H9 (cell line): ENCODE measurements at regions not wholly inside any gene's neighbourhood (a gene's known extent, or its start where the extent isn't known, plus 50 kb on each side); places are given as distances from the start of the nearest gene placed in this dataset.
A peak's percentile ranks its signal among the peaks of the same experiment; 100 is the strongest.

Experiments
- DNase-seq: peaks from one replicate; pipeline ENCODE4 v3.0.0-alpha.2; 2017
- H2AFZ ChIP-seq: one replicate; pipeline ENCODE4 v1.6.1; 2013; ENCODE audit warnings: mild to moderate bottlenecking, low read length, control low read depth, moderate library complexity
- H2AK5ac ChIP-seq: 2 replicates; pipeline ENCODE4 v1.6.1; 2013; ENCODE audit warnings: low read length, control low read depth, mixed read lengths; ENCODE audit not compliant: insufficient read length
- H2BK120ac ChIP-seq: one replicate; pipeline ENCODE4 v1.6.1; 2013; ENCODE audit warnings: low read depth, mild to moderate bottlenecking, low read length, control low read depth, inconsistent platforms; ENCODE audit not compliant: poor library complexity, severe bottlenecking
- H2BK12ac ChIP-seq: 2 replicates; pipeline ENCODE4 v1.6.1; 2013; ENCODE audit warnings: low read length, control low read depth, mixed read lengths, low read depth; ENCODE audit not compliant: insufficient read length
- H2BK15ac ChIP-seq: 2 replicates; pipeline ENCODE4 v1.6.1; 2013; ENCODE audit warnings: low read depth, low read length, control low read depth
- H2BK20ac ChIP-seq: one replicate; pipeline ENCODE4 v1.6.1; 2013; ENCODE audit warnings: low read depth, mild to moderate bottlenecking, low read length, control low read depth, inconsistent platforms; ENCODE audit not compliant: poor library complexity, severe bottlenecking
- H2BK5ac ChIP-seq: 2 replicates; pipeline ENCODE4 v1.6.1; 2013; ENCODE audit warnings: low read length, control low read depth, mixed read lengths; ENCODE audit not compliant: insufficient read length
- H3K14ac ChIP-seq: 2 replicates; pipeline ENCODE4 v1.6.1; 2013; ENCODE audit warnings: low read length, control low read depth; ENCODE audit not compliant: insufficient read depth
- H3K18ac ChIP-seq: 2 replicates; pipeline ENCODE4 v1.6.1; 2013; ENCODE audit warnings: low read depth, mild to moderate bottlenecking, mixed read lengths, low read length, control low read depth; ENCODE audit not compliant: insufficient read length
- H3K23ac ChIP-seq: 2 replicates; pipeline ENCODE4 v1.6.1; 2013; ENCODE audit warnings: low read length, control low read depth, mixed read lengths, low read depth; ENCODE audit not compliant: insufficient read length
- H3K23me2 ChIP-seq: 2 replicates; pipeline ENCODE4 v1.6.1; 2013; ENCODE audit warnings: low read depth, mild to moderate bottlenecking, mixed read lengths, low read length, control low read depth; ENCODE audit not compliant: insufficient read length, poor library complexity, severe bottlenecking
- H3K27ac ChIP-seq: 2 replicates; pipeline ENCODE4 v1.5.1; 2013; ENCODE audit warnings: low read length, control low read depth, mixed read lengths, low read depth; ENCODE audit not compliant: insufficient read length
- H3K27me3 ChIP-seq: 2 replicates; pipeline ENCODE4 v1.6.1; 2013; ENCODE audit warnings: low read length, control low read depth, inconsistent platforms; ENCODE audit not compliant: insufficient read depth
- H3K4ac ChIP-seq: 2 replicates; pipeline ENCODE4 v1.6.1; 2013; ENCODE audit warnings: low read depth, mild to moderate bottlenecking, control low read depth, inconsistent platforms, low read length, moderate library complexity
- H3K4me1 ChIP-seq: 2 replicates; pipeline ENCODE4 v1.6.1; 2013; ENCODE audit warnings: low read length, control low read depth, inconsistent platforms; ENCODE audit not compliant: insufficient read depth
- H3K4me2 ChIP-seq: 2 replicates; pipeline ENCODE4 v1.6.1; 2013; ENCODE audit warnings: low read length, control low read depth, mixed read lengths; ENCODE audit not compliant: insufficient read length, insufficient read depth
- H3K56ac ChIP-seq: 2 replicates; pipeline ENCODE4 v1.6.1; 2013; ENCODE audit warnings: low read depth, mild to moderate bottlenecking, mixed read lengths, low read length, control low read depth; ENCODE audit not compliant: insufficient read length
- H3K79me1 ChIP-seq: 2 replicates; pipeline ENCODE4 v1.6.1; 2013; ENCODE audit warnings: low read depth, mild to moderate bottlenecking, moderate library complexity, low read length, control low read depth, inconsistent platforms; ENCODE audit not compliant: insufficient read depth, poor library complexity, severe bottlenecking
- H3K79me2 ChIP-seq: 2 replicates; pipeline ENCODE4 v1.6.1; 2013; ENCODE audit warnings: low read length, control low read depth, inconsistent platforms; ENCODE audit not compliant: insufficient read depth
- H3K9ac ChIP-seq: 2 replicates; pipeline ENCODE4 v1.6.1; 2013; ENCODE audit warnings: low read length, control low read depth, mixed read lengths; ENCODE audit not compliant: insufficient read length; ENCODE audit errors: extremely low read depth
- H3K9me3 ChIP-seq: one replicate; pipeline ENCODE4 v1.6.1; 2013; ENCODE audit warnings: low read depth, low read length, inconsistent platforms; ENCODE audit not compliant: control insufficient read depth
- H3T11ph ChIP-seq: one replicate; pipeline ENCODE4 v1.6.1; 2013; ENCODE audit warnings: mild to moderate bottlenecking, low read length, control low read depth, inconsistent platforms
- H4K20me1 ChIP-seq: one replicate; pipeline ENCODE4 v1.6.1; 2013; ENCODE audit not compliant: control insufficient read depth, insufficient read length, insufficient read depth
- H4K5ac ChIP-seq: 2 replicates; pipeline ENCODE4 v1.6.1; 2013; ENCODE audit warnings: low read depth, mild to moderate bottlenecking, mixed read lengths, low read length, control low read depth; ENCODE audit not compliant: insufficient read length
- H4K8ac ChIP-seq: replicated peaks from 2 replicates; pipeline ENCODE4 v1.6.1; 2013; ENCODE audit warnings: low read length, control low read depth, mixed read lengths, low read depth; ENCODE audit not compliant: insufficient read length
- H4K91ac ChIP-seq: 2 replicates; pipeline ENCODE4 v1.6.1; 2013; ENCODE audit warnings: low read depth, mild to moderate bottlenecking, moderate library complexity, mixed read lengths, low read length, control low read depth; ENCODE audit not compliant: insufficient read length
- H3K27ac Mint-ChIP-seq, 3 experiments: 2 replicates in 2 of 3; 3 replicates in 1 of 3; pipeline ENCODE4 v1.8.0; 2020 to 2021; ENCODE audit warnings: mixed read lengths in 3 of 3, mild to moderate bottlenecking in 1 of 3, moderate library complexity in 1 of 3
- H3K27me3 Mint-ChIP-seq: 2 replicates; pipeline ENCODE4 v1.8.0; 2021; ENCODE audit warnings: low read depth, mild to moderate bottlenecking, moderate library complexity, mixed read lengths
- H3K36me3 Mint-ChIP-seq, 3 experiments: 2 replicates in 2 of 3; 3 replicates in 1 of 3; pipeline ENCODE4 v1.8.0; 2020 to 2021; ENCODE audit warnings: low read depth in 3 of 3, mixed read lengths in 3 of 3; ENCODE audit not compliant: insufficient read depth in 1 of 3
- H3K4me1 Mint-ChIP-seq, 2 experiments: 2 replicates each; pipeline ENCODE4 v1.8.0; 2020; ENCODE audit warnings: mixed read lengths in 2 of 2
- H3K4me3 Mint-ChIP-seq, 2 experiments: 2 replicates in 1 of 2; 3 replicates in 1 of 2; pipeline ENCODE4 v1.8.0; 2020 to 2021; ENCODE audit warnings: mild to moderate bottlenecking in 2 of 2, mixed read lengths in 2 of 2, moderate library complexity in 1 of 2
- H3K9me3 Mint-ChIP-seq, 2 experiments: 2 replicates in 1 of 2; 3 replicates in 1 of 2; pipeline ENCODE4 v1.8.0; 2020; ENCODE audit warnings: mild to moderate bottlenecking in 2 of 2, mixed read lengths in 2 of 2, moderate library complexity in 1 of 2
- CTCF ChIP-seq: fragments of 200-600 bp; sonication (generic); conservative IDR thresholded peaks from 3 replicates; pipeline ENCODE4 v1.8.0; 2021; ENCODE audit warnings: antibody characterized with exemption, mild to moderate bottlenecking
- WGBS: extraction: QIAGEN DNeasy Blood & Tissue Kit; methylation state at CpG from one replicate; pipeline ENCODE4 v1.1.7; 2013; ENCODE audit warnings: missing lambda C conversion rate, low lambda C conversion rate, mixed read lengths; ENCODE audit not compliant: insufficient read length; ENCODE audit errors: extremely low coverage; 5-methylcytosine and 5-hydroxymethylcytosine counted together

GRCh38 chr6:141726248-141726647 lies 406.5 kb upstream of the GJE1 start:
- H3K27me3 Mint-ChIP-seq: no peaks in the 10 kb centered on the region
- Histone ChIP-seq H2BK15ac (no peak overlapping the region), H4K8ac (no peak overlapping the region), H3T11ph (no peak overlapping the region), H3K9ac (no peak overlapping the region), H3K56ac (no peak overlapping the region), H2BK12ac (no peak overlapping the region), H4K5ac (no peak overlapping the region), H3K79me2 (no peaks in the 10 kb centered on the region), H3K4me1 (no peaks in the 10 kb centered on the region), H2AFZ (no peak overlapping the region), H3K14ac (no peak overlapping the region), H3K9me3 (no peaks in the 10 kb centered on the region), H2BK20ac (no peak overlapping the region), H3K18ac (no peak overlapping the region), H3K23ac (no peak overlapping the region), H3K79me1 (no peaks in the 10 kb centered on the region), H2BK120ac (no peak overlapping the region), H3K27me3 (no peaks in the 10 kb centered on the region), H3K4ac (no peak overlapping the region), H3K27ac (no peak overlapping the region), H2AK5ac (no peak overlapping the region), H2BK5ac (no peak overlapping the region), H3K23me2 (no peaks in the 10 kb centered on the region), H4K91ac (no peak overlapping the region), H3K4me2 (no peak overlapping the region), H4K20me1 (no peaks in the 10 kb centered on the region)
- no peaks in the 10 kb centered on the region for H3K9me3 Mint-ChIP-seq
- peak overlapping the region; percentile 13 to 57 (median 32); a peak in 4 of 7 replicates for H3K27ac Mint-ChIP-seq
- no peak overlapping the region for H3K4me3 Mint-ChIP-seq
- H3K4me1 Mint-ChIP-seq: peaks cover 17 to 20% of the 10 kb centered on the region in 2 experiments
- no CpG with 5 or more reads among the region's 3 CpGs for WGBS
- TF ChIP-seq CTCF: no peak
- no peaks in the 10 kb centered on the region for H3K36me3 Mint-ChIP-seq
- DNase-seq: no peak
